HEK293 (cell line): ENCODE measurements at regions not wholly inside any gene's neighbourhood (a gene's known extent, or its start where the extent isn't known, plus 50 kb on each side); places are given as distances from the start of the nearest gene placed in this dataset.

Experiments
- CTCF ChIA-PET: fragments of 350-600 bp; formaldehyde crosslinking; extraction: SDS; loops from one replicate; lab custom pipeline; 2021; ENCODE audit warnings: antibody characterized with exemption; lab: Yijun Ruan, JAX
- POLR2A ChIA-PET: fragments of 300-600 bp; formaldehyde crosslinking; extraction: SDS; loops from one replicate; lab custom pipeline; 2020; ENCODE audit warnings: antibody characterized with exemption, inconsistent platforms; lab: Yijun Ruan, JAX
- H3K27ac ChIP-seq: fragments of 200-500 bp; sonication (Bioruptor generic); 2 replicates; pipeline ENCODE4 v1.5.1; 2014; ENCODE audit warnings: low read depth, low read length, control low read depth, inconsistent platforms; ENCODE audit errors: extremely low read depth
- H3K36me3 ChIP-seq, 2 experiments: fragments of 200-500 bp in 1 of 2; sonication (Bioruptor generic) in 1 of 2; 1 replicate in 1 of 2; 2 replicates in 1 of 2; pipeline ENCODE4 v1.5.1; 2014 to 2017; ENCODE audit warnings: inconsistent platforms in 2 of 2, low read length in 2 of 2; ENCODE audit not compliant: control insufficient read depth in 2 of 2, insufficient read depth in 1 of 2
- H3K4me1 ChIP-seq: fragments of 200-500 bp; sonication (Bioruptor generic); 2 replicates; pipeline ENCODE4 v1.5.1; 2014; ENCODE audit warnings: mild to moderate bottlenecking, low read length, inconsistent platforms; ENCODE audit not compliant: control insufficient read depth, insufficient read depth
- H3K4me3 ChIP-seq: 2 replicates; pipeline ENCODE4 v1.5.1; 2011; ENCODE audit warnings: low read depth, mild to moderate bottlenecking, control low read depth, low read length, moderate library complexity
- H3K9me3 ChIP-seq: fragments of 200-500 bp; sonication (Bioruptor generic); 2 replicates; pipeline ENCODE4 v1.5.1; 2014; ENCODE audit warnings: low read depth, low read length, inconsistent platforms; ENCODE audit not compliant: control insufficient read depth, insufficient read depth
- GLI2 ChIP-seq: fragments of 450-650 bp; formaldehyde crosslinking; IDR thresholded peaks from 2 replicates; pipeline ENCODE4; 2017; ENCODE audit warnings: missing biosample characterization, missing genetic modification characterization, low read depth, borderline replicate concordance
- SALL2 ChIP-seq: fragments of 450-650 bp; formaldehyde crosslinking; IDR thresholded peaks from 2 replicates; pipeline ENCODE4 v1.5.0; 2017; ENCODE audit warnings: missing biosample characterization, mild to moderate bottlenecking, missing genetic modification characterization, borderline replicate concordance
- SP3 ChIP-seq: fragments of 450-650 bp; formaldehyde crosslinking; IDR thresholded peaks from 2 replicates; pipeline ENCODE4 v1.5.1; 2016; ENCODE audit warnings: missing biosample characterization, missing genetic modification characterization
- SP7 ChIP-seq: fragments of 450-650 bp; formaldehyde crosslinking; IDR thresholded peaks from 2 replicates; pipeline ENCODE4 v1.5.1; 2016; ENCODE audit warnings: missing biosample characterization, missing genetic modification characterization
- ZEB2 ChIP-seq: fragments of 450-650 bp; formaldehyde crosslinking; IDR thresholded peaks from 2 replicates; pipeline ENCODE4 v1.5.1; 2016; ENCODE audit warnings: missing biosample characterization, missing genetic modification characterization
- ZNF138 ChIP-seq: fragments of 450-650 bp; formaldehyde crosslinking; IDR thresholded peaks from 2 replicates; pipeline ENCODE4 v1.5.1; 2016; ENCODE audit warnings: missing biosample characterization, missing genetic modification characterization, borderline replicate concordance
- ZNF350 ChIP-seq: fragments of 450-650 bp; formaldehyde crosslinking; IDR thresholded peaks from 2 replicates; pipeline ENCODE4 v1.5.0; 2017; ENCODE audit warnings: missing biosample characterization, mild to moderate bottlenecking, missing genetic modification characterization
- ZNF514 ChIP-seq: fragments of 450-650 bp; formaldehyde crosslinking; IDR thresholded peaks from 2 replicates; pipeline ENCODE4 v1.5.1; 2016; ENCODE audit warnings: missing biosample characterization, missing genetic modification characterization
- ZNF544 ChIP-seq: fragments of 450-650 bp; formaldehyde crosslinking; IDR thresholded peaks from 2 replicates; pipeline ENCODE4 v1.5.0; 2017; ENCODE audit warnings: missing biosample characterization, missing genetic modification characterization
- ZNF624 ChIP-seq: fragments of 450-650 bp; formaldehyde crosslinking; IDR thresholded peaks from 2 replicates; pipeline ENCODE4 v1.5.1; 2017; ENCODE audit warnings: missing biosample characterization, missing genetic modification characterization
- ZNF777 ChIP-seq: fragments of 450-650 bp; formaldehyde crosslinking; IDR thresholded peaks from 2 replicates; pipeline ENCODE4 v1.5.1; 2017; ENCODE audit warnings: missing biosample characterization, missing genetic modification characterization, borderline replicate concordance
- TF ChIP-seq, protein P1 (sequence below): fragments of 450-650 bp; formaldehyde crosslinking; IDR thresholded peaks from 2 replicates; pipeline ENCODE4; 2016; ENCODE audit warnings: missing biosample characterization, missing genetic modification characterization
- TF ChIP-seq, protein P2 (sequence below): fragments of 450-650 bp; formaldehyde crosslinking; IDR thresholded peaks from 2 replicates; pipeline ENCODE4 v1.5.1; 2017; ENCODE audit warnings: missing biosample characterization, missing genetic modification characterization
- TF ChIP-seq, protein P3 (sequence below): fragments of 450-650 bp; formaldehyde crosslinking; IDR thresholded peaks from 2 replicates; pipeline ENCODE4 v1.5.1; 2016; ENCODE audit warnings: missing biosample characterization, missing genetic modification characterization, borderline replicate concordance

DNA sequence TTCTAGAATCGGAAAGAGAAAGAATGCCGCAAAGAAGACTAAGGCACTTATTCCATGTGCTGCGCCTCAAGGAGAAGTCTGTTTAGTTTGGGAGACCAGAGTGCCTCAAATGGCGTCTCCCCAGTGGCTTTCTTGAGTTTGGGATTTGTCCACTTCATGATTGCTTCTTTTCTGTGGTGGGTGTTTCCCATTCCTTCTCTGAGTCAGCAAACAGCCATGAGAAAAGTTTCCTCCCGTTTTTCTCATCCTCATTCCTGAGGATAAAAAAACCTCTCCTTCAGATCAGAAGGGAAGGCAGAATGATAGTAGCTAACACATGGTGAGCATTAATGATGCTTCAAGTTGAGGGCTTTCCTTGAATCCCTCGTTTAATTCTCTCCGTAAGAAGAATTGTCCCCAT lies 275.9 kb upstream of the WWC1 start:
- Histone ChIP-seq H3K4me3 (no peak overlapping the region), H3K4me1 (no peaks in the 10 kb centered on the region)
- POLR2A ChIA-PET: no interaction called here
- no peak for TF ChIP-seq ZNF350 (tag by site-specific recombination)
- TF ChIP-seq ZNF624 (tag by site-specific recombination): no peak
- no peak for TF ChIP-seq GLI2 (tag by site-specific recombination)
- TF ChIP-seq, all 188 proteins: peak for 0
- Histone ChIP-seq H3K9me3 (no peaks in the 10 kb centered on the region), H3K36me3 (no peaks in the 10 kb centered on the region), H3K27ac (no peak overlapping the region)
- CTCF ChIA-PET: no interaction called here

DNA sequence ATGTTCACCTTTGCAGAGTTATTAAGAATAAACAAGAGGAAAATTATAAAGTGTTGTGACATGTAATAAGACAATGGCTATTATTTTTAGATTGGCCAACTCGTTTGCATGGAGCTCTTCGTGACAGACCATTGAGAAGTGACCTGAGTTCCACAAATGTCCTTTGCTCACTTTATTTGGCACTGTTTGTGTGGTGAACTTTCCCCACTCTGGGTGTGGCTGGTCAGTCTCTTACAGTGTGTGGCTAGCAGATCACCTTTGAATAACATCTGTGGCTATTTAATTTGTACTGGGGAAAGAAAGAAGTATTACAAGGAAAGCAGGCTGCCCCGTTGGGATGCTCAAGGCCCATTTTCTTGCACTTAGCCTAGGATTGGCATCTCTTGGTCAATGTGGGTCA lies 274.1 kb upstream of the WWC1 start:
- Histone ChIP-seq H3K9me3 (no peaks in the 10 kb centered on the region), H3K4me3 (no peak overlapping the region), H3K4me1 (no peaks in the 10 kb centered on the region), H3K36me3 (no peaks in the 10 kb centered on the region), H3K27ac (no peak overlapping the region)
- CTCF ChIA-PET: no interaction called here
- POLR2A ChIA-PET: no interaction called here
- TF ChIP-seq, protein P1, sequence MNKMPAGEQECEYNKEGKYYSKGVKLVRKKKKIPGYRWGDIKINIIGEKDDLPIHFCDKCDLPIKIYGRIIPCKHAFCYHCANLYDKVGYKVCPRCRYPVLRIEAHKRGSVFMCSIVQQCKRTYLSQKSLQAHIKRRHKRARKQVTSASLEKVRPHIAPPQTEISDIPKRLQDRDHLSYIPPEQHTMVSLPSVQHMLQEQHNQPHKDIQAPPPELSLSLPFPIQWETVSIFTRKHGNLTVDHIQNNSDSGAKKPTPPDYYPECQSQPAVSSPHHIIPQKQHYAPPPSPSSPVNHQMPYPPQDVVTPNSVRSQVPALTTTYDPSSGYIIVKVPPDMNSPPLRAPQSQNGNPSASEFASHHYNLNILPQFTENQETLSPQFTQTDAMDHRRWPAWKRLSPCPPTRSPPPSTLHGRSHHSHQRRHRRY: no peak
- TF ChIP-seq, protein P2, sequence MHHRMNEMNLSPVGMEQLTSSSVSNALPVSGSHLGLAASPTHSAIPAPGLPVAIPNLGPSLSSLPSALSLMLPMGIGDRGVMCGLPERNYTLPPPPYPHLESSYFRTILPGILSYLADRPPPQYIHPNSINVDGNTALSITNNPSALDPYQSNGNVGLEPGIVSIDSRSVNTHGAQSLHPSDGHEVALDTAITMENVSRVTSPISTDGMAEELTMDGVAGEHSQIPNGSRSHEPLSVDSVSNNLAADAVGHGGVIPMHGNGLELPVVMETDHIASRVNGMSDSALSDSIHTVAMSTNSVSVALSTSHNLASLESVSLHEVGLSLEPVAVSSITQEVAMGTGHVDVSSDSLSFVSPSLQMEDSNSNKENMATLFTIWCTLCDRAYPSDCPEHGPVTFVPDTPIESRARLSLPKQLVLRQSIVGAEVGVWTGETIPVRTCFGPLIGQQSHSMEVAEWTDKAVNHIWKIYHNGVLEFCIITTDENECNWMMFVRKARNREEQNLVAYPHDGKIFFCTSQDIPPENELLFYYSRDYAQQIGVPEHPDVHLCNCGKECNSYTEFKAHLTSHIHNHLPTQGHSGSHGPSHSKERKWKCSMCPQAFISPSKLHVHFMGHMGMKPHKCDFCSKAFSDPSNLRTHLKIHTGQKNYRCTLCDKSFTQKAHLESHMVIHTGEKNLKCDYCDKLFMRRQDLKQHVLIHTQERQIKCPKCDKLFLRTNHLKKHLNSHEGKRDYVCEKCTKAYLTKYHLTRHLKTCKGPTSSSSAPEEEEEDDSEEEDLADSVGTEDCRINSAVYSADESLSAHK (tag by site-specific recombination): no peak
- TF ChIP-seq SP7 (tag by site-specific recombination) (no peak), SP3 (tag by site-specific recombination) (no peak), ZNF777 (tag by site-specific recombination) (no peak), SALL2 (tag by site-specific recombination) (no peak), ZNF514 (no peak), ZNF138 (tag by site-specific recombination) (no peak), ZNF544 (tag by site-specific recombination) (no peak), ZEB2 (no peak)
- TF ChIP-seq, protein P3, sequence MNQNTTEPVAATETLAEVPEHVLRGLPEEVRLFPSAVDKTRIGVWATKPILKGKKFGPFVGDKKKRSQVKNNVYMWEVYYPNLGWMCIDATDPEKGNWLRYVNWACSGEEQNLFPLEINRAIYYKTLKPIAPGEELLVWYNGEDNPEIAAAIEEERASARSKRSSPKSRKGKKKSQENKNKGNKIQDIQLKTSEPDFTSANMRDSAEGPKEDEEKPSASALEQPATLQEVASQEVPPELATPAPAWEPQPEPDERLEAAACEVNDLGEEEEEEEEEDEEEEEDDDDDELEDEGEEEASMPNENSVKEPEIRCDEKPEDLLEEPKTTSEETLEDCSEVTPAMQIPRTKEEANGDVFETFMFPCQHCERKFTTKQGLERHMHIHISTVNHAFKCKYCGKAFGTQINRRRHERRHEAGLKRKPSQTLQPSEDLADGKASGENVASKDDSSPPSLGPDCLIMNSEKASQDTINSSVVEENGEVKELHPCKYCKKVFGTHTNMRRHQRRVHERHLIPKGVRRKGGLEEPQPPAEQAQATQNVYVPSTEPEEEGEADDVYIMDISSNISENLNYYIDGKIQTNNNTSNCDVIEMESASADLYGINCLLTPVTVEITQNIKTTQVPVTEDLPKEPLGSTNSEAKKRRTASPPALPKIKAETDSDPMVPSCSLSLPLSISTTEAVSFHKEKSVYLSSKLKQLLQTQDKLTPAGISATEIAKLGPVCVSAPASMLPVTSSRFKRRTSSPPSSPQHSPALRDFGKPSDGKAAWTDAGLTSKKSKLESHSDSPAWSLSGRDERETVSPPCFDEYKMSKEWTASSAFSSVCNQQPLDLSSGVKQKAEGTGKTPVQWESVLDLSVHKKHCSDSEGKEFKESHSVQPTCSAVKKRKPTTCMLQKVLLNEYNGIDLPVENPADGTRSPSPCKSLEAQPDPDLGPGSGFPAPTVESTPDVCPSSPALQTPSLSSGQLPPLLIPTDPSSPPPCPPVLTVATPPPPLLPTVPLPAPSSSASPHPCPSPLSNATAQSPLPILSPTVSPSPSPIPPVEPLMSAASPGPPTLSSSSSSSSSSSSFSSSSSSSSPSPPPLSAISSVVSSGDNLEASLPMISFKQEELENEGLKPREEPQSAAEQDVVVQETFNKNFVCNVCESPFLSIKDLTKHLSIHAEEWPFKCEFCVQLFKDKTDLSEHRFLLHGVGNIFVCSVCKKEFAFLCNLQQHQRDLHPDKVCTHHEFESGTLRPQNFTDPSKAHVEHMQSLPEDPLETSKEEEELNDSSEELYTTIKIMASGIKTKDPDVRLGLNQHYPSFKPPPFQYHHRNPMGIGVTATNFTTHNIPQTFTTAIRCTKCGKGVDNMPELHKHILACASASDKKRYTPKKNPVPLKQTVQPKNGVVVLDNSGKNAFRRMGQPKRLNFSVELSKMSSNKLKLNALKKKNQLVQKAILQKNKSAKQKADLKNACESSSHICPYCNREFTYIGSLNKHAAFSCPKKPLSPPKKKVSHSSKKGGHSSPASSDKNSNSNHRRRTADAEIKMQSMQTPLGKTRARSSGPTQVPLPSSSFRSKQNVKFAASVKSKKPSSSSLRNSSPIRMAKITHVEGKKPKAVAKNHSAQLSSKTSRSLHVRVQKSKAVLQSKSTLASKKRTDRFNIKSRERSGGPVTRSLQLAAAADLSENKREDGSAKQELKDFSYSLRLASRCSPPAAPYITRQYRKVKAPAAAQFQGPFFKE: no peak
- TF ChIP-seq, all 188 proteins: peak for 0
